SU-DHL-6 (cell line): ENCODE measurements at regions not wholly inside any gene's neighbourhood (a gene's known extent, or its start where the extent isn't known, plus 50 kb on each side); places are given as distances from the start of the nearest gene placed in this dataset.

Source experiments
- EZH2phosphoT487 ChIP-seq: fragments of 200-600 bp; sonication (generic), shearing (Covaris generic); conservative IDR thresholded peaks from 2 replicates; pipeline ENCODE4 v1.6.1; 2018; ENCODE audit warnings: mild to moderate bottlenecking, antibody characterized with exemption, low read length, moderate library complexity, mixed read lengths
- TF ChIP-seq, protein P1 (sequence below): fragments of 200-600 bp; sonication (generic); IDR thresholded peaks from one replicate; pipeline ENCODE4 v1.5.1; 2017; ENCODE audit warnings: antibody characterized with exemption, mild to moderate bottlenecking, low read length, moderate library complexity; ENCODE audit not compliant: insufficient read depth, poor library complexity, severe bottlenecking

DNA sequence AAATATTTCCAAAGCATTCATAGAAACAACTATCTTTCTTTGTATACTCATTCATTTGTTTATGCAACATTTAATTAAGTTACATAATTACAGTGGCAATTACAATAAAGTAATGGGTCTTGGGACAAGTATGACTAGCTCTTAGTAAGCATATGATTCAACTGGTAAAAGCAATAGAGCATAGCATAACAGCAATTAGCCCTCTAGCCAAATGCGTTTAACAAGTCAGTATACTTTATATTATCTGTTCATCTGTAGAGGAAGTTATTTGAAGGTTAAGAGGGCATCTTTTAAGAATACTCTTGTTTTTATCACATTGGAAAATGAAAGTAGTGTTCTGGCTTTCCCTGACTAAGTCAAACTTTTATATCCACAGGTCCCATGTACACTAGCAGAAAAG, 198.1 kb upstream of the UGT8 start:
- TF ChIP-seq, protein P1, sequence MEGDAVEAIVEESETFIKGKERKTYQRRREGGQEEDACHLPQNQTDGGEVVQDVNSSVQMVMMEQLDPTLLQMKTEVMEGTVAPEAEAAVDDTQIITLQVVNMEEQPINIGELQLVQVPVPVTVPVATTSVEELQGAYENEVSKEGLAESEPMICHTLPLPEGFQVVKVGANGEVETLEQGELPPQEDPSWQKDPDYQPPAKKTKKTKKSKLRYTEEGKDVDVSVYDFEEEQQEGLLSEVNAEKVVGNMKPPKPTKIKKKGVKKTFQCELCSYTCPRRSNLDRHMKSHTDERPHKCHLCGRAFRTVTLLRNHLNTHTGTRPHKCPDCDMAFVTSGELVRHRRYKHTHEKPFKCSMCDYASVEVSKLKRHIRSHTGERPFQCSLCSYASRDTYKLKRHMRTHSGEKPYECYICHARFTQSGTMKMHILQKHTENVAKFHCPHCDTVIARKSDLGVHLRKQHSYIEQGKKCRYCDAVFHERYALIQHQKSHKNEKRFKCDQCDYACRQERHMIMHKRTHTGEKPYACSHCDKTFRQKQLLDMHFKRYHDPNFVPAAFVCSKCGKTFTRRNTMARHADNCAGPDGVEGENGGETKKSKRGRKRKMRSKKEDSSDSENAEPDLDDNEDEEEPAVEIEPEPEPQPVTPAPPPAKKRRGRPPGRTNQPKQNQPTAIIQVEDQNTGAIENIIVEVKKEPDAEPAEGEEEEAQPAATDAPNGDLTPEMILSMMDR: no peak
- TF ChIP-seq EZH2phosphoT487: no peak
